Stimulated activated naive B cell treated with anti-CD40 and anti-IgM and Interleukin-4, amounts not matched to agents 10 μg/mL and 1 μg/mL and 100 μg/mL, for 72 hours (primary cell): ENCODE measurements at regions not wholly inside any gene's neighbourhood (a gene's known extent, or its start where the extent isn't known, plus 50 kb on each side); places are given as distances from the start of the nearest gene placed in this dataset.

Source experiments
- ATAC-seq, 2 donors: fragments of 150-1000 bp; cut with Tn5 transposase; replicated peaks; 2 replicates each; pipeline ENCODE4 v1.10.0; 2021; ENCODE audit warnings: moderate library complexity in 1 of 2
- DNase-seq: peaks from one replicate; pipeline ENCODE4 v3.0.0; 2021
- H3K27ac Mint-ChIP-seq: one replicate; pipeline ENCODE4 v1.8.0; 2022; ENCODE audit warnings: mild to moderate bottlenecking, mixed read lengths
- H3K27me3 Mint-ChIP-seq, 2 donors: one replicate each; pipeline ENCODE4 v1.8.0; 2022; ENCODE audit warnings: mixed read lengths in 2 of 2
- H3K36me3 Mint-ChIP-seq, 2 donors: one replicate each; pipeline ENCODE4 v1.8.0; 2022; ENCODE audit warnings: mixed read lengths in 2 of 2, mild to moderate bottlenecking in 1 of 2
- H3K4me1 Mint-ChIP-seq, 2 donors: one replicate each; pipeline ENCODE4 v1.8.0; 2022; ENCODE audit warnings: mixed read lengths in 2 of 2, mild to moderate bottlenecking in 1 of 2
- H3K4me3 Mint-ChIP-seq, 2 donors: one replicate each; pipeline ENCODE4 v1.8.0; 2022; ENCODE audit warnings: mild to moderate bottlenecking in 2 of 2, mixed read lengths in 2 of 2, moderate library complexity in 1 of 2
- H3K9me3 Mint-ChIP-seq, 2 donors: one replicate each; pipeline ENCODE4 v1.8.0; 2022; ENCODE audit warnings: mixed read lengths in 2 of 2, mild to moderate bottlenecking in 1 of 2

- no peaks in the 10 kb centered on the region for H3K27me3 Mint-ChIP-seq
- ATAC-seq (no peak), DNase-seq (no peak)
- H3K4me3 Mint-ChIP-seq = no peak overlapping the region
- H3K27ac Mint-ChIP-seq = no peak overlapping the region
- H3K36me3 Mint-ChIP-seq = no peaks in the 10 kb centered on the region
- H3K9me3 Mint-ChIP-seq = no peaks in the 10 kb centered on the region
- no peaks in the 10 kb centered on the region for H3K4me1 Mint-ChIP-seq
Observed at GRCh38 chr2:198498048-198498447, 693.7 kb downstream of the PLCL1 start.

GRCh38 chr2:198494931-198495330 lies 690.5 kb downstream of the PLCL1 start:
- H3K36me3 Mint-ChIP-seq = no peaks in the 10 kb centered on the region
- H3K9me3 Mint-ChIP-seq = no peaks in the 10 kb centered on the region
- H3K4me1 Mint-ChIP-seq = no peaks in the 10 kb centered on the region

GRCh38 chr2:198490748-198491147 lies 686.4 kb downstream of the PLCL1 start:
- H3K27me3 Mint-ChIP-seq = no peaks in the 10 kb centered on the region
- no peak for DNase-seq
- H3K36me3 Mint-ChIP-seq = no peaks in the 10 kb centered on the region
- H3K9me3 Mint-ChIP-seq = no peaks in the 10 kb centered on the region
- no peak overlapping the region for H3K4me3 Mint-ChIP-seq
- H3K27ac Mint-ChIP-seq = no peak overlapping the region
- H3K4me1 Mint-ChIP-seq = no peaks in the 10 kb centered on the region
- no peak for ATAC-seq

More at GRCh38 chr2:198494931-198495330, 690.5 kb downstream of the PLCL1 start:
- ATAC-seq (no peak), DNase-seq (no peak)
- Mint-ChIP-seq H3K4me3 (no peak overlapping the region), H3K27ac (no peak overlapping the region), H3K27me3 (no peaks in the 10 kb centered on the region)

GRCh38 chr2:198488964-198489363 lies 684.6 kb downstream of the PLCL1 start:
- no peak for DNase-seq
- no peaks in the 10 kb centered on the region for H3K9me3 Mint-ChIP-seq
- H3K27me3 Mint-ChIP-seq = no peaks in the 10 kb centered on the region
- no peak for ATAC-seq
- H3K4me3 Mint-ChIP-seq = no peak overlapping the region
- H3K36me3 Mint-ChIP-seq = no peaks in the 10 kb centered on the region
- no peak overlapping the region for H3K27ac Mint-ChIP-seq
- no peaks in the 10 kb centered on the region for H3K4me1 Mint-ChIP-seq

- no peaks in the 10 kb centered on the region for H3K9me3 Mint-ChIP-seq
- no peaks in the 10 kb centered on the region for H3K36me3 Mint-ChIP-seq
- H3K4me3 Mint-ChIP-seq = no peak overlapping the region
- no peaks in the 10 kb centered on the region for H3K4me1 Mint-ChIP-seq
- no peaks in the 10 kb centered on the region for H3K27me3 Mint-ChIP-seq
- DNase-seq = no peak
- no peak overlapping the region for H3K27ac Mint-ChIP-seq
- no peak for ATAC-seq
Observed at GRCh38 chr2:198483051-198483450, 678.7 kb downstream of the PLCL1 start.

GRCh38 chr2:198479065-198479464 lies 674.7 kb downstream of the PLCL1 start:
- ATAC-seq (no peak), DNase-seq (no peak)
- no peaks in the 10 kb centered on the region for H3K9me3 Mint-ChIP-seq
- no peaks in the 10 kb centered on the region for H3K27me3 Mint-ChIP-seq
- H3K36me3 Mint-ChIP-seq = no peaks in the 10 kb centered on the region
- no peak overlapping the region for H3K4me3 Mint-ChIP-seq
- no peak overlapping the region for H3K27ac Mint-ChIP-seq
- no peaks in the 10 kb centered on the region for H3K4me1 Mint-ChIP-seq

- Mint-ChIP-seq H3K27ac (no peak overlapping the region), H3K4me3 (no peak overlapping the region), H3K4me1 (no peaks in the 10 kb centered on the region), H3K27me3 (no peaks in the 10 kb centered on the region), H3K9me3 (no peaks in the 10 kb centered on the region), H3K36me3 (no peaks in the 10 kb centered on the region)
- no peak for ATAC-seq
- DNase-seq = no peak
Observed at GRCh38 chr2:198478361-198478760, 674.0 kb downstream of the PLCL1 start.

GRCh38 chr2:198476007-198476406 lies 671.6 kb downstream of the PLCL1 start:
- H3K36me3 Mint-ChIP-seq = no peaks in the 10 kb centered on the region
- ATAC-seq = no peak
- no peaks in the 10 kb centered on the region for H3K27me3 Mint-ChIP-seq
- H3K4me3 Mint-ChIP-seq = no peak overlapping the region
- no peak overlapping the region for H3K27ac Mint-ChIP-seq
- no peaks in the 10 kb centered on the region for H3K9me3 Mint-ChIP-seq
- DNase-seq = no peak
- no peaks in the 10 kb centered on the region for H3K4me1 Mint-ChIP-seq

- no peaks in the 10 kb centered on the region for H3K4me1 Mint-ChIP-seq
- DNase-seq (no peak), ATAC-seq (no peak)
- H3K36me3 Mint-ChIP-seq = no peaks in the 10 kb centered on the region
- H3K9me3 Mint-ChIP-seq = no peaks in the 10 kb centered on the region
- H3K27me3 Mint-ChIP-seq = no peaks in the 10 kb centered on the region
- H3K4me3 Mint-ChIP-seq = no peak overlapping the region
- no peak overlapping the region for H3K27ac Mint-ChIP-seq
Observed at GRCh38 chr2:198471291-198471690, 666.9 kb downstream of the PLCL1 start.

- no peaks in the 10 kb centered on the region for H3K4me1 Mint-ChIP-seq
- no peak overlapping the region for H3K4me3 Mint-ChIP-seq
- no peak for ATAC-seq
- H3K9me3 Mint-ChIP-seq = no peaks in the 10 kb centered on the region
- no peak overlapping the region for H3K27ac Mint-ChIP-seq
- H3K27me3 Mint-ChIP-seq = no peaks in the 10 kb centered on the region
- no peak for DNase-seq
- no peaks in the 10 kb centered on the region for H3K36me3 Mint-ChIP-seq
Observed at GRCh38 chr2:198468136-198468535, 663.7 kb downstream of the PLCL1 start.

- Mint-ChIP-seq H3K9me3 (peaks cover 0 to 3% of the 10 kb centered on the region in 2 donors), H3K36me3 (no peaks in the 10 kb centered on the region), H3K27ac (no peak overlapping the region), H3K27me3 (no peaks in the 10 kb centered on the region), H3K4me1 (no peaks in the 10 kb centered on the region), H3K4me3 (no peak overlapping the region)
- DNase-seq (no peak), ATAC-seq (no peak)
Observed at GRCh38 chr2:198465970-198466369, 661.6 kb downstream of the PLCL1 start.

GRCh38 chr2:198456418-198456817 lies 652.0 kb downstream of the PLCL1 start:
- H3K4me3 Mint-ChIP-seq = no peak overlapping the region
- ATAC-seq (no peak), DNase-seq (no peak)
- no peaks in the 10 kb centered on the region for H3K4me1 Mint-ChIP-seq
- no peaks in the 10 kb centered on the region for H3K36me3 Mint-ChIP-seq
- no peaks in the 10 kb centered on the region for H3K9me3 Mint-ChIP-seq
- H3K27me3 Mint-ChIP-seq = no peaks in the 10 kb centered on the region
- H3K27ac Mint-ChIP-seq = no peak overlapping the region

- Mint-ChIP-seq H3K27ac (no peak overlapping the region), H3K9me3 (no peaks in the 10 kb centered on the region), H3K4me1 (no peaks in the 10 kb centered on the region), H3K36me3 (no peaks in the 10 kb centered on the region), H3K4me3 (no peak overlapping the region), H3K27me3 (no peaks in the 10 kb centered on the region)
- DNase-seq (no peak), ATAC-seq (no peak)
Observed at GRCh38 chr2:198453866-198454265, 649.5 kb downstream of the PLCL1 start.

- Mint-ChIP-seq H3K27me3 (no peaks in the 10 kb centered on the region), H3K36me3 (no peaks in the 10 kb centered on the region), H3K4me3 (no peak overlapping the region), H3K27ac (no peak overlapping the region), H3K9me3 (no peaks in the 10 kb centered on the region), H3K4me1 (no peaks in the 10 kb centered on the region)
- ATAC-seq (no peak), DNase-seq (no peak)
Observed at GRCh38 chr2:198452327-198452726, 647.9 kb downstream of the PLCL1 start.

GRCh38 chr2:198448789-198449188 lies 644.4 kb downstream of the PLCL1 start:
- Mint-ChIP-seq H3K27ac (no peak overlapping the region), H3K9me3 (no peaks in the 10 kb centered on the region), H3K27me3 (no peaks in the 10 kb centered on the region), H3K4me1 (no peaks in the 10 kb centered on the region), H3K36me3 (no peaks in the 10 kb centered on the region), H3K4me3 (no peak overlapping the region)
- ATAC-seq (no peak), DNase-seq (no peak)

GRCh38 chr2:198444800-198445287 lies 640.5 kb downstream of the PLCL1 start:
- DNase-seq (no peak), ATAC-seq (no peak)
- Mint-ChIP-seq H3K27me3 (no peaks in the 10 kb centered on the region), H3K36me3 (no peaks in the 10 kb centered on the region), H3K4me1 (no peaks in the 10 kb centered on the region), H3K27ac (no peak overlapping the region), H3K9me3 (no peaks in the 10 kb centered on the region), H3K4me3 (no peak overlapping the region)
